Renal cortex interstitium (tissue), 11 donors: ENCODE measurements at regions not wholly inside any gene's neighbourhood (a gene's known extent, or its start where the extent isn't known, plus 50 kb on each side); places are given as distances from the start of the nearest gene placed in this dataset.
"Not testable (repeated sequence)": the region's sequence is repeated elsewhere in the genome, so short reads cannot be mapped to it uniquely, and the experiment has no call there.

ENCODE experiments used
- DNase-seq, 11 donors: peaks; one replicate each; pipeline ENCODE4 v3.0.0-alpha.2; 2013; ENCODE audit warnings: low read depth in 9 of 11, low spot score in 4 of 11; ENCODE audit errors: extremely low read depth in 1 of 11

DNA sequence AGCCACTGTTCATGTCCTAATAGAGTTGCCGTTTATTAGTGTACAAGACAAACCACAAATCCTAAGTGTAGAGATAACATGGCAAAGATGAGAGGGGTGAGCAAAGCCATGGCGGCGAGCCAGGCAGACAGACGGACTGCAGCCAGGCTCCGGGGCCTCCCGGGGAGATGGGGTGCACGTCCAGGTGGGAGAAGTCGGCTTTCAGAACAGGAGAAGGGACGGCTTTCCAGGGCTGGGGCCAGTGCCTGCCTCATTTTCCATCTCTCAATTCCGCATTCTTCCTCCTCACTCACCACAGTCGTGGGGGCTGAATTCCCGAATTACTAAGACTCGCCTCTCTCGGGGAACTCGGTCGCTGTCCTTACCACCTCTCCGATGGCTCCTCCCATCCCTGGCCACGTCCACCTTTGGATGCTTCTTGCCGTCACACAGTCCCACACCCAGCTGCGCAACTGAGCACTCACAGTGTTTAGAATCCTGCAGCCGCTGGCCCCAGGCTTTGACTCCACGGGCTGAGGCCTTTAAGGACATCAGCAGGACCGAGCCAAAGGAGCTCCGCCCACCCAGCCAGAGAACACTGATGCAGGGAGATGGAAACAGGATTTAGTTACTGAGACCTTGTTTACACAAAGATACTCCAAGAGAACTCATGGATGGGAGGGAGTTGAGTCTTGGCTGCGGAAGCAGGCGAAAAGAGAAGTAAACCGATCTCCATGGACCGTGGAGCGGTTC is 59.7 kb downstream of the RNF112 start:
- peak in 6 of 11 donors; percentile 35 to 69 (median 50) for DNase-seq

DNA sequence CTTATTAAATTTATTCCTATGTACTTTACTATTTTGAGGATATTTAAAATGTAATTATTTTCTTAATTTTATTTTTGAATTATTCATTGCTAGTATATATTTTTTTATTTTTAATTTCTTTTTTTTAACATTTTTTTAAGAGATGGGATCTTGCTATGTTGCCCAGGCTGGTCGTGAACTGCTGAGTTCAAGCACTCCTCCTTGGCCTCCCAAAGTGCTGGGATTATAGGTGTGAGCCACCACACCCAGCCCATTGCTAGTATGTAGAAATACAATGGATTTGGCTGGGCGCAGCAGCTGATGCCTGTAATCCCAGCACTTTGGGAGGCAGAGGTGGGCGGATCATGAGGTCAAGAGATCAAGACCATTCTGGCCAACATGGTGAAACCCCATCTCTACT is 59.2 kb upstream of the SLC47A1 start:
- DNase-seq = not testable (repeated sequence)

DNA sequence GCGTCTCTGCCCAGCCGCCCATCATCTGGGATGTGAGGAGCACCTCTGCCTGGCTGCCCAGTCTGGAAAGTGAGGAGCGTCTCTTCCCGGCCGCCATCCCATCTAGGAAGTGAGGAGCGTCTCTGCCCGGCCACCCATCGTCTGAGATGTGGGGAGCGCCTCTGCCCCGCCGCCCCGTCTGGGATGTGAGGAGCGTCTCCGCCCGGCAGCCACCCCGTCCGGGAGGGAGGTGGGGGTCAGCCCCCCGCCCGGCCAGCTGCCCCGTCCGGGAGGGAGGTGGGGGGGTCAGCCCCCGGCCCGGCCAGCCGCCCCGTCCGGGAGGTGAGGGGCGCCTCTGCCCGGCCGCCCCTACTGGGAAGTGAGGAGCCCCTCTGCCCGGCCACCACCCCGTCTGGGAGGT is 57.9 kb upstream of the SLC47A1 start:
- not testable (repeated sequence) for DNase-seq

DNA sequence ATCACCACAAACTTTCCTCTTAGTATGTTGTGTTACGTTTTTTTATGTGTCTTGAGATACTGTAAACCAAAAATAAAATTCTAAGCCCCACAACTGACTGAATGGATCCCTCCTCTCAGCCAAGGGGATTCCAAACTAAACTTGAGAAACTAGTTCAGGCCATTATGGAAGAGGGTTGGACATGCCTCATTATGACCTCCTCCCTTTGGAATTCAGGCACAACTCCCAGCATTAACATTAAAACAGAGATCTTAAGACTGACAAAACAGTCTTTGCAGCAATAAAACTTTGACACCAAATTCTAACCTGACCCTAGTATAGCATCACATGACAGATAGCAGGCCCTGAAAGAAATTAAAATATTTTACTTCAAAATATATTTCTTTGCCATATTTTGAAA is 51.1 kb upstream of the SLC47A1 start:
- DNase-seq = peak in 3 of 11 donors; percentile 20 to 55 (median 50)
